ENCODE measurements at regions not wholly inside any gene's neighbourhood (a gene's known extent, or its start where the extent isn't known, plus 50 kb on each side); places are given as distances from the start of the nearest gene placed in this dataset.

DNA sequence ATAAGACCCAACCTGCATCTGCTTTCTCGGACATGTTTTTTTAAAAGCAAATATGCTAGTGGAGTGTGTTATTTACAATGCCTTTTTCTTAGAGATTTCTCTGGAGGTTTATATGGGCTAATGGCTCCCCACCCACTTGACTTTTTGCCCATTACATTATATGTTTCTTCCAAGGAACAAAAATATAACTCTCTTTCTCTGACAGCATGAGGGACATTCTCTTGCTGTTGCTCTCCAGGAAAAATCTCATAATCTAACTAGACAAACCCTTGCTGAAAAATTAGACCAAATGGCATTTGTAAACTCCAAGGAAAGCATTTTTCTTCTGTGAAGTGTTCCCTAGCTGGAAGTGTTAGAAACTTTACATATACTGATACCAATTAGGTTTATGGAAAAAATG is 213.7 kb downstream of the PRL start:
- H3K27ac ChIP-seq (ENCODE audit: low read length): no peak overlapping the region
- H3K9me3 ChIP-seq (ENCODE audit: control insufficient read depth in 2 of 2, low read length in 2 of 2): no peaks in the 10 kb centered on the region
- no peaks in the 10 kb centered on the region for H3K36me3 ChIP-seq (ENCODE audit: control insufficient read depth in 2 of 2, insufficient read depth in 2 of 2, low read length in 2 of 2)
- H3K9ac ChIP-seq (ENCODE audit: low read length in 2 of 2): no peak overlapping the region
- H3K27me3 ChIP-seq (ENCODE audit: control insufficient read depth in 1 of 2, insufficient read depth in 2 of 2, low read length in 2 of 2): no peaks in the 10 kb centered on the region
- peaks cover 5% of the 10 kb centered on the region for H3K4me1 ChIP-seq (ENCODE audit: control insufficient read depth, insufficient read depth, low read length)
- H3K4me3 ChIP-seq (ENCODE audit: low read length in 2 of 2): no peak overlapping the region

DNA sequence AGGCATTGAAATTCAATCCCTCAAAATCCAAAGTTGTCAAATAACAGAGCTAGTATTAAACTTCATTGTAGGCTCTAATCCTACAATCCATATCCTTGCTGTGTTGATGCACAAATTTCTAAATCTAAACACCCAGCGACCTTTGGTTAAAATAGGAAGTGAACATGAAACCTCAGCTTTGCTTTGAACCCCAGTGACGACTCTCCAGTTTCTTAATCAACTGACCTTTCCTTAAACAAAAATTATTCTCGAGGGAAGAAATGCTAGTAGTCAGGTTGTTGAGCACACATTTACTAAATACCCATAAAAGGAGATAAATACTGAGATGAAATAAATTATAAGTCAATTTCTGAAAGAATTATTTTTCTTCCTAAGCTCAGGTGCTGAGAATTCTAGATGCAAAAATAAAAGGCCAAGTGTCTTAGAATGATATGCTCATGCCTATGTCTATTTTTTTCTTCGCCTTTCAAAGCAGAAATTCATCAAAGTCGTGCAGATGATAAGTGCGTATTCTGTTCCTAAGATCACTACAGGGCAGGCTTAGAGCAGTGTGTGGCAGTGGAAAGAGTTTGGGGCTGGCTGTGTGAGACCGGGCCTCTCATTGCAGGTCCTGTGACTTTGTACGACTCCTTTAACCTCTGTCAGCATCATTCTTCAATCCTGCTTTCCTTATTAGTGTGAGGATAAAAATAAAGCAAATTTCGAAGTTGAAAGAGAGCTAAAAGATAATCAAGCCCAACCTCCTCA is 208.7 kb downstream of the PRL start:
- H3K27ac ChIP-seq (ENCODE audit: low read length): no peak overlapping the region
- H3K4me1 ChIP-seq (ENCODE audit: control insufficient read depth, insufficient read depth, low read length): peaks cover 1% of the 10 kb centered on the region

DNA sequence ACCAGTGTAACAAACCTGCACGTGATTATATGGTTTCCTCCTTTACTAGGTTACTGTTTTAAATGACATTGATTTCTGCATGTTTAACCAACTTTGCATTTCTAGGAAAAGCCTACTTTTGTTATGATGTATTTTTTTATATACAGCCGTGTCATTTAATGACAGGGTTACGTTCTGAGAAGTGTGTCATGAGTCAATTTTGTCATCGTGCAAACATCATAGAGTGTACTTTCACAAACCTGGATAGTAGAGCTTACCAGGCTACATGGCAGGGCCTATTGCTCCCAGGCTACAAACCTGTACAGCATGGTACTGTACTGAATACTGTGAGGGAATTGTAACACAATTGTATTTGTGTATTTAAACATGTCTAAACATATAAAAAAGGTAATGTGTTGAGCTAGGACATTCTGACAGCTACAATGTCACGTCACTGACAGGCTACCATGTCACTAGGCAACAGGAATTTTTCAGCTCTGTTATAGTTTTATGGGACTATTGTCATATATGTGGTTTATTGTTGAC is 205.3 kb downstream of the PRL start:
- Histone ChIP-seq H3K4me1 (ENCODE audit: control insufficient read depth, insufficient read depth, low read length) (no peaks in the 10 kb centered on the region), H3K36me3 (ENCODE audit: control insufficient read depth in 2 of 2, insufficient read depth in 2 of 2, low read length in 2 of 2) (no peaks in the 10 kb centered on the region), H3K27ac (ENCODE audit: low read length) (no peak overlapping the region), H3K27me3 (ENCODE audit: control insufficient read depth in 1 of 2, insufficient read depth in 2 of 2, low read length in 2 of 2) (no peaks in the 10 kb centered on the region), H3K9me3 (ENCODE audit: control insufficient read depth in 2 of 2, low read length in 2 of 2) (no peaks in the 10 kb centered on the region), H3K9ac (ENCODE audit: low read length in 2 of 2) (no peak overlapping the region), H3K4me3 (ENCODE audit: low read length in 2 of 2) (no peak overlapping the region)

More for the DNA sequence above, 208.7 kb downstream of the PRL start:
- Histone ChIP-seq H3K27me3 (ENCODE audit: control insufficient read depth in 1 of 2, insufficient read depth in 2 of 2, low read length in 2 of 2) (no peaks in the 10 kb centered on the region), H3K36me3 (ENCODE audit: control insufficient read depth in 2 of 2, insufficient read depth in 2 of 2, low read length in 2 of 2) (no peaks in the 10 kb centered on the region), H3K4me3 (ENCODE audit: low read length in 2 of 2) (no peak overlapping the region), H3K9ac (ENCODE audit: low read length in 2 of 2) (no peak overlapping the region), H3K9me3 (ENCODE audit: control insufficient read depth in 2 of 2, low read length in 2 of 2) (no peaks in the 10 kb centered on the region)

DNA sequence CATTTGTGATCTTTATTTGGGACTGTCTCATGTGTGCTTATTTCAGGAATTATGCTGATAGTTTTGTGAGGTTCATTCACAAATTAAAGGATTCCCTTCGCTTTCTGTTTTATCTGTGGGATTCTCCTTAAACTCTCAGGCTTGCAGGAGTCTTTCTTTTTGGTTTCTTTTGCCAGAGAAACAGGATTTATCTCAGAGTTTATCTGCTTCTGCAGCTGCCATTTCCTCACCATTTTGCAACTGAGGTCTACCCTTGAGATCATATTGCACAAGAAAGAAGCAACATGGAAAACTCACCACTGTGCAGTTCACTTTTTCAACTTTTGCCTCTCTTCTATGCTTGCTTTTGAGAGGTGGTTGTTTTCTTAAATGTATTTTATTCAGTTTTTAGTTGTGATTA is 201.0 kb downstream of the PRL start:
- H3K27ac ChIP-seq (ENCODE audit: low read length): no peak overlapping the region

DNA sequence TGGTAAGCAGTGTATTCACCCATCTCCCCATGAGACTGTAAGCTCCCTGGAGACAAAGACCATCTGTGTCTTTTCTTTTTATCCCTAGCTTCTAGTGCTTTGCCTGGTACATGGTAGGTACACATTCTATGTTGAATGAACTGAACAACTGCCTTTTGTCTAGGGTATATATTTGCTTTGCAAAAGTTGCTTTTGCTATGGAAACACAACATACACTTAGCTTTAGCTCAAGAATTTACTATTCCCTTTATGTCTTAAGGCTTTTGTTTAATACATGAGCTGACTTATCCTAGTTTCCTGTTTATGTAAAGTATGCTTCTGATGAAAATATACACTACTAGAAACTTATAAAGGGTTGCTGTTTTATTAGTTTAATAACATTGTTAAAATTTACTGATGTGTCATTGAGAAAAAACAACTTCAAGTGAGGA is 198.2 kb downstream of the PRL start:
- Histone ChIP-seq H3K9me3 (ENCODE audit: control insufficient read depth in 2 of 2, low read length in 2 of 2) (no peaks in the 10 kb centered on the region), H3K27me3 (ENCODE audit: control insufficient read depth in 1 of 2, insufficient read depth in 2 of 2, low read length in 2 of 2) (no peaks in the 10 kb centered on the region), H3K27ac (ENCODE audit: low read length) (no peak overlapping the region), H3K9ac (ENCODE audit: low read length in 2 of 2) (no peak overlapping the region), H3K4me1 (ENCODE audit: control insufficient read depth, insufficient read depth, low read length) (no peaks in the 10 kb centered on the region), H3K36me3 (ENCODE audit: control insufficient read depth in 2 of 2, insufficient read depth in 2 of 2, low read length in 2 of 2) (no peaks in the 10 kb centered on the region), H3K4me3 (ENCODE audit: low read length in 2 of 2) (no peak overlapping the region)

More for the DNA sequence above, 201.0 kb downstream of the PRL start:
- no peaks in the 10 kb centered on the region for H3K36me3 ChIP-seq (ENCODE audit: control insufficient read depth in 2 of 2, insufficient read depth in 2 of 2, low read length in 2 of 2)
- no peak overlapping the region for H3K4me3 ChIP-seq (ENCODE audit: low read length in 2 of 2)
- no peak overlapping the region for H3K9ac ChIP-seq (ENCODE audit: low read length in 2 of 2)
- no peaks in the 10 kb centered on the region for H3K9me3 ChIP-seq (ENCODE audit: control insufficient read depth in 2 of 2, low read length in 2 of 2)
- H3K27me3 ChIP-seq (ENCODE audit: control insufficient read depth in 1 of 2, insufficient read depth in 2 of 2, low read length in 2 of 2): no peaks in the 10 kb centered on the region
- H3K4me1 ChIP-seq (ENCODE audit: control insufficient read depth, insufficient read depth, low read length): no peaks in the 10 kb centered on the region

DNA sequence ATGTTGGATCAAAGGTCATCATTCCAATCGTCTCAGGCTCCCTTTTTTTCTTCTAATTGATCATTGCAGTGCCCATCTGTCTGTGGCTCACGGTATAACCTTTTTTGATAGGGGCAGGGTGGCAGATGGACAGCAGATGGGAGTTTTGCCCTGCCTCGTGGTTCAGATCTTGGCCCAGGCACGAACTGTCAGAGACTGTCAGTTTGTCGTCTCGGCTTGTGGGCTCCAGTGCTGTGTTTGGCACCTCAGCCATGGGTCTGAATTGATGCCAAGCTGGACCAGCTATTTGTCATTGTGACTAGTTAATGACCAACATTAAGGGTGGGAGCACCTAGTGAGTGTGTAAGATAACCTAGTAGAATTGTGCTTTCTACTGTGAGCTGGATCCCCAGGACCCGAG is 197.6 kb downstream of the PRL start:
- H3K9ac ChIP-seq (ENCODE audit: low read length in 2 of 2): no peak overlapping the region
- no peak overlapping the region for H3K4me3 ChIP-seq (ENCODE audit: low read length in 2 of 2)
- no peaks in the 10 kb centered on the region for H3K36me3 ChIP-seq (ENCODE audit: control insufficient read depth in 2 of 2, insufficient read depth in 2 of 2, low read length in 2 of 2)
- no peak overlapping the region for H3K27ac ChIP-seq (ENCODE audit: low read length)
- no peaks in the 10 kb centered on the region for H3K9me3 ChIP-seq (ENCODE audit: control insufficient read depth in 2 of 2, low read length in 2 of 2)
- no peaks in the 10 kb centered on the region for H3K4me1 ChIP-seq (ENCODE audit: control insufficient read depth, insufficient read depth, low read length)
- H3K27me3 ChIP-seq (ENCODE audit: control insufficient read depth in 1 of 2, insufficient read depth in 2 of 2, low read length in 2 of 2): no peaks in the 10 kb centered on the region

DNA sequence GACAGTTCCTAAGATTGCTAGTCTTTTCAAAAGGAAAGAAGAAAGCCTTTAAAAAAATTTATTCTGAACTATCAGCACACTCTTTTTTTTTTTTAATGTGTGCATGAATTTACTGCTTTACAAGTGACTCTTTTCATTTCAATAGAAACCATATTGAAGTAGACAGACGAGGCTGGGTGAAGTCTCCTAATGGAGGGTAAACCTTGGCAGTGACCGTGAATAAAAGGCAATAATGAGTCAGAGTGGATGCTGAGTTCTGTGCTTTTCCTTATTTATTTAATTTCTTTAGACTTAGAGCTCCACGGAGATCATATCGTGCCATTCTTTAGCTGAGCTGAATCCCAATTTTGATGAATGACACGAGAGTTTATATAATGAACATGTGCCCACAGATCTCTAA is 196.9 kb downstream of the PRL start:
- Histone ChIP-seq H3K27me3 (ENCODE audit: control insufficient read depth in 1 of 2, insufficient read depth in 2 of 2, low read length in 2 of 2) (no peaks in the 10 kb centered on the region), H3K4me3 (ENCODE audit: low read length in 2 of 2) (no peak overlapping the region), H3K4me1 (ENCODE audit: control insufficient read depth, insufficient read depth, low read length) (no peaks in the 10 kb centered on the region), H3K9me3 (ENCODE audit: control insufficient read depth in 2 of 2, low read length in 2 of 2) (no peaks in the 10 kb centered on the region), H3K27ac (ENCODE audit: low read length) (no peak overlapping the region), H3K36me3 (ENCODE audit: control insufficient read depth in 2 of 2, insufficient read depth in 2 of 2, low read length in 2 of 2) (no peaks in the 10 kb centered on the region), H3K9ac (ENCODE audit: low read length in 2 of 2) (no peak overlapping the region)

DNA sequence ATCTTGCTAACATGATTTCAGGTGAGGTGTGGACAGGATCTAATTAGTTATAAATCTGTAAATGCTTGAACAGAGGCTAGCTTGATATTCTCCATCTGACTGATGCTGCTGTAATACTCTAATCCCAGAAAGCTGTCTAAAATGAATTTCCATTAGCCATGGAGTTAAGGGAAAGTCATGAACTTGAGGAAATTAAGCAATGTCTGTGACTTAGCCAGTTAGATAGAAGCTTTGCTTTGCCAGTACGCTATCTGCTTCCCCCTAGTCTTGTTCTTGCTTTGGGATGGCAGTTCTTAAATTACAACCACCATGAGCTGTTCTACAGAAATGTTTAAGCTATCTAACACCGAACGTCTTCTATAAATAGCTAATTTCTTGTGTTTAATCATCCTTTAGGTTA is 195.7 kb downstream of the PRL start:
- no peaks in the 10 kb centered on the region for H3K36me3 ChIP-seq (ENCODE audit: control insufficient read depth in 2 of 2, insufficient read depth in 2 of 2, low read length in 2 of 2)
- no peak overlapping the region for H3K4me3 ChIP-seq (ENCODE audit: low read length in 2 of 2)
- H3K9me3 ChIP-seq (ENCODE audit: control insufficient read depth in 2 of 2, low read length in 2 of 2): no peaks in the 10 kb centered on the region
- H3K4me1 ChIP-seq (ENCODE audit: control insufficient read depth, insufficient read depth, low read length): no peaks in the 10 kb centered on the region
- no peak overlapping the region for H3K27ac ChIP-seq (ENCODE audit: low read length)
- H3K9ac ChIP-seq (ENCODE audit: low read length in 2 of 2): no peak overlapping the region
- H3K27me3 ChIP-seq (ENCODE audit: control insufficient read depth in 1 of 2, insufficient read depth in 2 of 2, low read length in 2 of 2): no peaks in the 10 kb centered on the region

DNA sequence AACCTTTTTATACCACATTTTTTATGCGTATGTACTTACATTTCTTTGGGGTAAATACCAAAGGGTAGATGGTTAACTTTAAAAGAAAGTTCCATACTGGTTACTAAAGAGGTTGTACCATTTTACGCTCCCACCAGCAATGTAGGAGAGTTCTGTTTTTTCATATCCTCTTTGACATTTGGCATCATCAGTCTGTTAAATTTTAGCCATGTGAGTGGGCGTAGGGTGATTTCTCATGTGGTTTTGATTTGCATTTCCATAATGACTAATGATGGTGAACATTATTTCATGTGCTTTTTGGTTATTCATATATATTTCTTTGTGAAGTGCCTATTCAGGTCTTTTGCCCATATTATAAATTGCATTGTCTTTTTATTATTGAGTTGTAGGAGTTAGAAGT is 194.2 kb downstream of the PRL start:
- H3K4me1 ChIP-seq (ENCODE audit: control insufficient read depth, insufficient read depth, low read length): no peaks in the 10 kb centered on the region
- H3K4me3 ChIP-seq (ENCODE audit: low read length in 2 of 2): no peak overlapping the region
- no peak overlapping the region for H3K9ac ChIP-seq (ENCODE audit: low read length in 2 of 2)
- H3K9me3 ChIP-seq (ENCODE audit: control insufficient read depth in 2 of 2, low read length in 2 of 2): no peaks in the 10 kb centered on the region
- H3K36me3 ChIP-seq (ENCODE audit: control insufficient read depth in 2 of 2, insufficient read depth in 2 of 2, low read length in 2 of 2): no peaks in the 10 kb centered on the region
- H3K27ac ChIP-seq (ENCODE audit: low read length): no peak overlapping the region
- no peaks in the 10 kb centered on the region for H3K27me3 ChIP-seq (ENCODE audit: control insufficient read depth in 1 of 2, insufficient read depth in 2 of 2, low read length in 2 of 2)

DNA sequence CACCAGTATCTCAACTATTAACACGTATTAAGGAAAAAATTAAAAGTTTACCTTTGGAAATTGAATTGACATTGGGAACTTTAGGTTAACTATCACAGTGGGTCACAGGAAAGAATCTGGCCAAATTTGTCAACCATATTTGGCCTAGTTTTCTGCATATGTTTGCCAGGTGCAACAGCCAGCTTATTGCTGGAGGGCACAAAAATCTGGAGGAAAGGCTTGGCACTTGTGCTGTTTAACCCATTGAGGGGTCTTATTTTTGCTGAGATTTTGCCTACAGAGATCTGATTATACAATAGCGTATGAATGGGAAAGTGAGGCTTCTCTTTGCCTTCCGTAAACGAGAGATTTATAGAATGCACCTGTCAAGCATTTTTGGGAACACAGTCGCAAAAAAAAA is 190.4 kb downstream of the PRL start:
- Histone ChIP-seq H3K4me3 (ENCODE audit: low read length in 2 of 2) (no peak overlapping the region), H3K36me3 (ENCODE audit: control insufficient read depth in 2 of 2, insufficient read depth in 2 of 2, low read length in 2 of 2) (no peaks in the 10 kb centered on the region), H3K9me3 (ENCODE audit: control insufficient read depth in 2 of 2, low read length in 2 of 2) (no peaks in the 10 kb centered on the region), H3K27me3 (ENCODE audit: control insufficient read depth in 1 of 2, insufficient read depth in 2 of 2, low read length in 2 of 2) (no peaks in the 10 kb centered on the region), H3K9ac (ENCODE audit: low read length in 2 of 2) (no peak overlapping the region), H3K27ac (ENCODE audit: low read length) (no peak overlapping the region), H3K4me1 (ENCODE audit: control insufficient read depth, insufficient read depth, low read length) (no peaks in the 10 kb centered on the region)

DNA sequence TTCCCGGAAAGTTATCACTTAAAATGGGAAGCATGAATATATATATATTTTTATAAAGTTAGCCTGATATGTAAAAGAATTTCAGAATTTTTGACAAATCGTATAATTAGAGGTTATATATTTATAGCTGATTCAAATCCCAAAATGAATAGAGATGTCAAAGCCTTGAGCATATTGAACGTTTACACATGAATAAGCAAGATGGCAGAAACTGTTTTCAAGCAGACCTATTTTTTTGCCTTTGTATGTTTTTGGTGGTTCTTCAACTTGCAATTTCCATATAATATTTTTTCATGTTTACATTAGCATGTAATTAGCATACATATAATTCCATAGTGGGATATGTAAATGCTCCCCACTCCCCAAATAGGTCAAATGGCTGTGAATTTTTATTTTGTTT is 189.9 kb downstream of the PRL start:
- no peaks in the 10 kb centered on the region for H3K27me3 ChIP-seq (ENCODE audit: control insufficient read depth in 1 of 2, insufficient read depth in 2 of 2, low read length in 2 of 2)
- H3K9ac ChIP-seq (ENCODE audit: low read length in 2 of 2): no peak overlapping the region
- H3K9me3 ChIP-seq (ENCODE audit: control insufficient read depth in 2 of 2, low read length in 2 of 2): no peaks in the 10 kb centered on the region
- H3K27ac ChIP-seq (ENCODE audit: low read length): no peak overlapping the region
- no peaks in the 10 kb centered on the region for H3K36me3 ChIP-seq (ENCODE audit: control insufficient read depth in 2 of 2, insufficient read depth in 2 of 2, low read length in 2 of 2)
- H3K4me1 ChIP-seq (ENCODE audit: control insufficient read depth, insufficient read depth, low read length): no peaks in the 10 kb centered on the region
- H3K4me3 ChIP-seq (ENCODE audit: low read length in 2 of 2): no peak overlapping the region

Measured in stomach smooth muscle (tissue), 2 donors.